ENCODE measurements at regions not wholly inside any gene's neighbourhood (a gene's known extent, or its start where the extent isn't known, plus 50 kb on each side); places are given as distances from the start of the nearest gene placed in this dataset.

GRCh38 chr2:13413989-13414388, 697.3 kb downstream of the TRIB2 start:
- no peaks in the 10 kb centered on the region for H3K9me1 ChIP-seq (ENCODE audit: control insufficient read depth, extremely low read depth, insufficient read depth, low read length)
- no peak overlapping the region for H3K27ac ChIP-seq (ENCODE audit: control insufficient read depth, insufficient read depth, low read length)
- H4K20me1 ChIP-seq (ENCODE audit: control insufficient read depth, extremely low read depth, insufficient read depth, low read length), result no peaks in the 10 kb centered on the region
- H3K9ac ChIP-seq (ENCODE audit: control insufficient read depth, extremely low read depth, insufficient read depth, low read length), result no peak overlapping the region
- dilution Hi-C loops (cut with MboI; ENCODE audit: extremely low pct_ligation_motif_present, low sequenced_read_pairs), result no loop called here
- no peaks in the 10 kb centered on the region for H3K79me2 ChIP-seq (ENCODE audit: control insufficient read depth, insufficient read depth, low read length)
- no peaks in the 10 kb centered on the region for H3K27me3 ChIP-seq (ENCODE audit: control insufficient read depth, extremely low read depth, insufficient read depth, low read length)
- DNase-seq (ENCODE audit: low read depth, low spot score) (no peak), FAIRE-seq (no peak)
- H3K4me1 ChIP-seq (ENCODE audit: control insufficient read depth, extremely low read depth, insufficient read depth, low read length), result no peaks in the 10 kb centered on the region
- H3K36me3 ChIP-seq (ENCODE audit: control insufficient read depth in 2 of 2, extremely low read depth in 1 of 2, insufficient read depth in 2 of 2, low read length in 2 of 2), result no peaks in the 10 kb centered on the region
- no peak overlapping the region for H2AFZ ChIP-seq (ENCODE audit: control insufficient read depth, low read length)
- H3K4me2 ChIP-seq (ENCODE audit: control insufficient read depth, extremely low read depth, insufficient read depth, low read depth, low read length), result no peak overlapping the region
- no peak for TF ChIP-seq EZH2 (IDR thresholded peaks at IDR 0.05; ENCODE audit: low read length)
- TF ChIP-seq CTCF (optimal IDR thresholded peaks at IDR 0.05 in 1 of 3, IDR thresholded peaks at IDR 0.05 in 1 of 3, conservative IDR thresholded peaks at IDR 0.05 in 1 of 3; ENCODE audit: extremely low read depth in 1 of 3, insufficient read depth in 2 of 3, low read length in 3 of 3), result no peak
- no peak overlapping the region for H3K4me3 ChIP-seq (ENCODE audit: control insufficient read depth in 2 of 3, extremely low read depth in 1 of 3, insufficient read depth in 2 of 3, low read depth in 1 of 3, low read length in 3 of 3)
- no peaks in the 10 kb centered on the region for H3K9me3 ChIP-seq (ENCODE audit: control insufficient read depth, low read depth, low read length)

DNA sequence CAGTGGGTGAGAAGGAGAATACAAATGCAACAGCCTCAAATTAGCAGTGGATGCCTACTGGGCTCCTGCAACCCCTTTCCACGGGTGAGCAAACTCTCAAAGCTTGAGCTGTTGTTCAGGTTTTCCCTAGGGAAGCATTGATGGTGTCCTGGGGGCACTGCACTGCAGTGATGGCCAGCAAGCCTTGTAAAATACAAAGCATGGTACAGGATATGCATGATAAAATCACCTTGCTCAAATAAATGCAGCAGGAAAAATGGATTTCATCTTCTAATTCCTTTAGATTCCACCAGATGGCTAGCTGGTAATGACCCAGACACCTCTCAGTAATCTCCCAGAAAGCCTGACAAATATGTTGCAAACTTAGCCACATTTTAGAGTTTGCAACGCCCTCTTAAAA, 698.2 kb downstream of the TRIB2 start:
- no peaks in the 10 kb centered on the region for H3K9me3 ChIP-seq (ENCODE audit: control insufficient read depth, low read depth, low read length)
- H3K4me1 ChIP-seq (ENCODE audit: control insufficient read depth, extremely low read depth, insufficient read depth, low read length), result no peaks in the 10 kb centered on the region
- H3K4me2 ChIP-seq (ENCODE audit: control insufficient read depth, extremely low read depth, insufficient read depth, low read depth, low read length), result no peak overlapping the region
- no peaks in the 10 kb centered on the region for H3K36me3 ChIP-seq (ENCODE audit: control insufficient read depth in 2 of 2, extremely low read depth in 1 of 2, insufficient read depth in 2 of 2, low read length in 2 of 2)
- no peak for FAIRE-seq
- no peak for DNase-seq (ENCODE audit: low read depth, low spot score)
- H2AFZ ChIP-seq (ENCODE audit: control insufficient read depth, low read length), result no peak overlapping the region
- dilution Hi-C loops (cut with MboI; ENCODE audit: extremely low pct_ligation_motif_present, low sequenced_read_pairs), result no loop called here
- H3K79me2 ChIP-seq (ENCODE audit: control insufficient read depth, insufficient read depth, low read length), result no peaks in the 10 kb centered on the region
- H3K9ac ChIP-seq (ENCODE audit: control insufficient read depth, extremely low read depth, insufficient read depth, low read length), result no peak overlapping the region
- H3K9me1 ChIP-seq (ENCODE audit: control insufficient read depth, extremely low read depth, insufficient read depth, low read length), result no peaks in the 10 kb centered on the region
- no peak overlapping the region for H3K27ac ChIP-seq (ENCODE audit: control insufficient read depth, insufficient read depth, low read length)
- no peaks in the 10 kb centered on the region for H4K20me1 ChIP-seq (ENCODE audit: control insufficient read depth, extremely low read depth, insufficient read depth, low read length)
- TF ChIP-seq CTCF (optimal IDR thresholded peaks at IDR 0.05 in 1 of 3, IDR thresholded peaks at IDR 0.05 in 1 of 3, conservative IDR thresholded peaks at IDR 0.05 in 1 of 3; ENCODE audit: extremely low read depth in 1 of 3, insufficient read depth in 2 of 3, low read length in 3 of 3), result no peak
- no peak for TF ChIP-seq EZH2 (IDR thresholded peaks at IDR 0.05; ENCODE audit: low read length)
- H3K4me3 ChIP-seq (ENCODE audit: control insufficient read depth in 2 of 3, extremely low read depth in 1 of 3, insufficient read depth in 2 of 3, low read depth in 1 of 3, low read length in 3 of 3), result no peak overlapping the region
- no peaks in the 10 kb centered on the region for H3K27me3 ChIP-seq (ENCODE audit: control insufficient read depth, extremely low read depth, insufficient read depth, low read length)
